GM18498 (cell line): ENCODE measurements at regions not wholly inside any gene's neighbourhood (a gene's known extent, or its start where the extent isn't known, plus 50 kb on each side); places are given as distances from the start of the nearest gene placed in this dataset.
"Not testable (repeated sequence)": the region's sequence is repeated elsewhere in the genome, so short reads cannot be mapped to it uniquely, and the experiment has no call there.

Experiments used
- ATAC-seq: cut with Tn5 transposase; IDR thresholded peaks from one replicate; pipeline ENCODE4 v1.9.1; 2021; ENCODE audit warnings: mild to moderate bottlenecking, moderate library complexity; ENCODE audit not compliant: unreplicated experiment

GRCh38 chr11:134949121-134950090, 537.4 kb upstream of the B3GAT1 start:
- ATAC-seq: no peak

- ATAC-seq: no peak
Observed at GRCh38 chr11:134947556-134947955, 535.5 kb upstream of the B3GAT1 start.

- no peak for ATAC-seq
Observed at GRCh38 chr11:134945993-134946392, 534.0 kb upstream of the B3GAT1 start.

GRCh38 chr11:134944986-134945385, 532.9 kb upstream of the B3GAT1 start:
- no peak for ATAC-seq

- ATAC-seq: no peak
Observed at GRCh38 chr11:134944131-134944530, 532.1 kb upstream of the B3GAT1 start.

DNA sequence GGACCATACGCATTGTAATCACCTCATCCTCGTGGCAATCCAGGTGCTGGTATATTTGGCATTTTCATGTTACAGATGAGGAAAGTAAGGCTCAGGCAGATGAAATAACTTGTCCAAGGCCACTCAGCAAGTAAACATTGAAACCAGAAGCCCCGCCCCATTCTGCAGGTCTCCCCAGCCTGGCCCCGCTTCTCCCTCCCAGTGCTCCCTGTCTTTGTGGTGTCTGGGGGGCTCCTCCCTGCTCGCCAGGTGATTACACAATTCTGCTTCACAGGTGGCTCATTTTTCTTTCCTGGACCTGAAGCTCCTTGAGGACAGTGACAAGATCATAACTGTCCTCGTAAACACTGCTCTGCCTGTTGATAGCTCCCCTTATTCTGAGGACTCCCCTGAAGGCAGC, 531.5 kb upstream of the B3GAT1 start:
- ATAC-seq: no peak

DNA sequence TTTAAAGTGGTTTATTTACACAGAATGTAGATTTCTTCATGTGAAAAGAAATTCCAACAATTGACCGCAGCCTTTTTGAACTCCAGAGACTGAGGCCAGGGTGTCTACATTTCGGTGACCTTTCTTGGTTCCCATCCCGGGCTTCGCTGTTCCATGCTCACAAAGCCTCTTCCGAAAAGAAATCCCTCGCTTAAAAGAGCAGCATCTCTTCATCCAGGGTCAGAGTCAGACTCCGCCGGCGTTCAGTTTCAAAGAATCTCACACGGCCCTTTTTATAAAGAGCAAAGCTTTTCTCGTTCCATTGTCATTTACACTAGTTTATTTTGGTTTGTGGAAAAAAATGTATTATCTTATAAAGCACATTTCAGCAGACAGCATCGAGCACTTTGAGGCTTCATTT, 530.6 kb upstream of the B3GAT1 start:
- ATAC-seq: no peak

DNA sequence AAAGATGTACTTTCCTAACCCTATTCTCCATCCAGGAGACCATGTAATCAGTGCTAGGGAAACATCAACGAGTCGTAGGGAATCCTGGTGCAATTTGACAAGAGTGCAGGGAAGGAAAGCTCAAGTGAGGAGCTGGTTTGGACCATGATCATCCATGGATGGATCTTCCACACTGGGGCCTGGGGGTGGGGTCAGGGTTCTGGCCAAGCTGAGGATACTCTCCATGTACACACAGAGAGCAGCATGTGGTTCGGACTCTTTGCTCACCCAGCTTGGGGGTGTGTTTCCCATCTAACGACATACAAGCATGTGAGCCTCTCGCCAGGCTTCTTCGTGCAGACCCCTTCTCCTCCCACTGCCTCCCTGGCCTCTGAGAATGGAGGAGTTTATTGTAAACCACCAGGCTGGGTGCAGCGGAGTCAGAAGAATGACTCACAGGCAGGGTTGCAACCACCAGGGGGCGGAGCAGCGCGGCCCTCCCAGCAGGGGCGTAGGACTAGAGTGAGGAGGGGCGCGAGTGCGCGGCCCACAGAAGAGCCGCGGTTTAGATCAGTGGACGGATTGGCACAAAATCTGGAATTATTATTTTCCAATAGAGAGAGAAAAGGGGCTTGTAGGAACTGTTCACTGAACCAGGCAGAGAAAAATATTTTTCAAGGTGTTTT, 530.0 kb upstream of the B3GAT1 start:
- ATAC-seq: not testable (repeated sequence)

DNA sequence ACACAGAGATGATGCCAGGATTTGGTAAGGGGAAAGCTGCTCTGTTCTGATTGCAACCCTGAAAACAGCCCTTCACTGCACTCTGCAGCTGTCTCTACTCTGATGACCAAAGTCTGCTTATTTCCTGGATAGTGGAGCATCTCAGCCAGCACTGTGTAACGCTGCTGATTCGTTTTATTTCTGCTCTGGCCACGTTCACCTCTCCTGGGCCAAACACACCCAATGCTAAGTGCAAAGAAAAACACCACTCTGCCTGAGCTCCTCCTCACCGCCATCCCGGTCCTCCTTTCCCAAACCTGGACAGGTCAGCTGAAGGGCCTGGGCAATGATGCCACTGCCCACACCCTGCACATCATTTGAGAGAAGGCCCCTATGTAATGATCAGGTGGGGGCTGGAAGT, 529.3 kb upstream of the B3GAT1 start:
- no peak for ATAC-seq

DNA sequence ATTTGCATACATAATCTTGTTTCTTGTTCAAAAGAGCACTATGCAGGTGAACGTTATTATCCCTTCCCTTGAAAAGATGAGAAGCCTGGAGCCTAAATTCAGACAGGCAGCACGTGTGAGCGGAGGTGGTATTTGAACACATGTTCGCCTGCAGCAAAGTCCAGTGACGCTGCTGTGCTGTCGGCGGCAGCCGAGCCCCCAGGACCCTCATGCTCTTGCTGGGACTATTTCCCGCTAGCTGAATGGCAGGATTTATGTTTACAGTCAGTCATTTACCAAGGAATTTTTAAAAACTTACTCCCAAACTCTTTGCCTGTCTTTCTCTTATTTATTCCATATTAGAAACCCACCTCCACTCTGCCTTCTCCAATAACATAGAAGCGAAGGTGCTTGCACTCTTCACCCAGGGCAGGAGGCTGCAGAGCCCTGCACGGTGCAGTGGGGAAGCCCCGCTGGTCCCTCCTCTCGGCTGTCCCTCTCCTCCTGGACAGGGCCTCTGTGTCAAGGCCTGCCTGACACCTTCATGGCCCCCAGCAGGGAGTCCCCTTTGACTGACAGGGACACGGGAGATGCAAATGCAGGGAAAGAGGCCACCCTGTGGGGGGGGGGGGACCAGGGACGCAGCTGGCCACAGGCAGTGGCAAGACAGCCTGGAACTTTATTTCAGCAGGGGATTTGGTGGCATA, 528.5 kb upstream of the B3GAT1 start:
- ATAC-seq: no peak

GRCh38 chr11:134939905-134940304, 527.9 kb upstream of the B3GAT1 start:
- no peak for ATAC-seq

DNA sequence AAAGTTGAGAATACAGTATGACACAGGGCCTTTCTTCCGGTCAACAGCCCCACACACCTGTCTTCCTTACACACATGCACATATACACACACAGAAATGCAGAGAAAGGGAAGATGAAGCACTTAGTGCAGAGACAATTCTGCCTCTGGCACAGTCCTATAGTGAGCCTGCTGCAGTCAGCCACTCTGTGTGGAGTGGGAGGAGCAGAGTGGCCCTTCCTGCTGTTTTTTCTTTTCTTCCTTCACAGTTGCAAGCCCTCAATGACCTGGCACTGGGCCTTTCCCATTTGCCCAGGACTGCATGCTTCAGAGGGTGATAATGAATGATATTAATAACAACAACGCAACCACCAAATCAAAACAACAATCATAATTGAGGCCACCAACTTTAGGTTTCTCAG, 527.0 kb upstream of the B3GAT1 start:
- no peak for ATAC-seq

DNA sequence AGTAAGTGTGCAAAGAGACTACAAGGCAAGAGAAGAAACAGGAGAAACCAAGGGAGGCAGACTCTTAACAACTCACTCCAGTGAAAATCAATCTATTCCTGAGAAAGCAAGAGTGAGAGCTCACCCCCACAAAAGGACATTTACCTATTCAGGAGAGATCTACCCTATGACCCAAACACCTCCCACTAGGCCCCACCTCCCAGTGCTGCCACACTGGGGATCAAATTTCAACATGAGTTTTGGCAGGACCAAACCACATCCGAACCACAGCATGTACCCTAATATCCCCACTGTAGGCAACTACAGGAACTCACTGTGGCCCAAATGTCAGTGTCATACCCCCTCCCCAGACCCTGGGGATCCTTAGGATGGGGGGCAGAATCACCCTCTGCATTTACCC, 526.2 kb upstream of the B3GAT1 start:
- ATAC-seq: no peak

GRCh38 chr11:134937193-134937592, 525.2 kb upstream of the B3GAT1 start:
- not testable (repeated sequence) for ATAC-seq

DNA sequence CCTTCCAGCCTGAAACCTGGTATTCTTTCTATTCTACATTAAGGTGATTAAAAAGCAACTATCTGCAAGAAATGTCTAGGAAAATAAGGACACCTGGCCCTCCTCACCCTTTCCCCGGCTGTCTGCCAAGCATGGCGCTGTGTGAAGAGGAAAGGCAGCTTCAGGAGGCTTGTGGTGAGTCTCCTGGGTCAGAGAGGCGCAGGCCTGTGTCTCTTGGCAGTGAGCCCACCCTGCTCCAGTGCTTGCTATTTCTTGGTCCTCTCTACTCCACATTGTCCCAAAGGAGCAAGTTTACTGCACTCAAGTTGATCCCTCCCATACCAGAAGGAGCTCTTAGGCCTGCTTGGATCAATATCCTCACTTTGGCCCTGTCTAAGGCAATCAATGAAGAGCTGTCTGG, 520.7 kb upstream of the B3GAT1 start:
- ATAC-seq: no peak

GRCh38 chr11:134925432-134925831, 513.4 kb upstream of the B3GAT1 start:
- no peak for ATAC-seq

DNA sequence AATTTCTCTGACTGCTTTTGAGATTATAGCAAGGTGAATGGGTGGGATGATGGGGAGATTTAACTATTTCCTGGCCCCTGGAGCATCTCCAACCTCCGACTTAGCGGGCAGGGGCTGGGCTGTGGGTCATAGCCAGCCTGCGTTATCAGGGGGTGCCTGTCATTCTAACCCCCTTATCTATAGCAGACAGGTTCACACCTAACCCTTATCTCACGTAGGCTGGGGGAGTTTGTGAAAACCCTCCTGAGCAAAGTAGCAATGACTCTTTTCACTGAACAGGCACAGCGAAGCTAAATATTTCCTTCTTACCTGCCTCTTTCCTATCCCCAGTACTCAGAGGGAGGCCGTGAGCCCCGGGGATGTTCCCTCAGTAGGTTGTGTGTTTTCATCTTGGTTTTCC, 511.4 kb upstream of the B3GAT1 start:
- no peak for ATAC-seq

GRCh38 chr11:134921938-134922337, 509.9 kb upstream of the B3GAT1 start:
- ATAC-seq: no peak

DNA sequence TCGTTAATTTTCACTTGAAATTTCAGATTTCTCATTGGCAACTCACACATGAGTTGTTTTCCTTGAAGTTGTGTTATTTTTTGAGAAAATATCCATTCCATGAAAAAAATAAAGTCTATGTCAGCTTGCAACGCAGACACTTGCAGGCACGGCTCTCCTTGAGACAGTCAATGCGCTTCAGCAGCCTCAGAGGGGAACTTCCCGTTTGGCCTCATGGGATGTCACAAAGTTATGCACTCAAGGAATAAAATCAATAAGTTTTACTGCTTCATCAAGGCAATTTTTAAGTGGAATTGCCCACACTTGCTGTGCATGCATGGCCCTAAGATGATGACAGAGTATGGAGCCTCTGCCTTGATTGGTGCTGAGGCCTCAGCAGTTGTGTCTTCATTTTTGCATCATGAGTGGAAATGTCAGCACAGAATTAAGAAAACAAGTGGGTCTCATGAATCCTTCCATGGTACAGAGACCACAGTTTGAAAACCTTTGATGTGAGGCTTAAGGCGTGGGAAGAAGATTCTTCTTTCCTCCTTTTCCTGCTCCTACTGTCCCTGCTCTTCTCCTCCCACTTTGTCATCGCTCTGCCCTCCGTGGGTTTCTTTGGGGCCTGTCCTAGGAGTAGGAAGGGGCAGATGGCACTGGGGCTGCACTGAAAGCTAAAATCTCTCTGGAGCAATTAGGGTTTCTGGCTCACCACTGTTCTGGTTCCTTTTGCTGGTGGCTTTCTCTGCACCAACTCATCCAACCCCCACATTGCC, 509.0 kb upstream of the B3GAT1 start:
- no peak for ATAC-seq

GRCh38 chr11:134916421-134917213, 504.6 kb upstream of the B3GAT1 start:
- ATAC-seq: no peak
